ENCODE measurements at regions not wholly inside any gene's neighbourhood (a gene's known extent, or its start where the extent isn't known, plus 50 kb on each side); places are given as distances from the start of the nearest gene placed in this dataset.

- DNase-seq = no peak
- peaks cover 14% of the 10 kb centered on the region for H3K4me1 Mint-ChIP-seq
- Histone ChIP-seq H3K4me1 (ENCODE audit: control insufficient read depth, insufficient read depth, low read length) (no peaks in the 10 kb centered on the region), H3K9me3 (ENCODE audit: control insufficient read depth, low read length) (no peaks in the 10 kb centered on the region), H3K4me3 (ENCODE audit: low read length) (no peak overlapping the region), H3K9ac (ENCODE audit: extremely low read depth, low read length, poor library complexity, severe bottlenecking) (no peak overlapping the region), H3K36me3 (ENCODE audit: control insufficient read depth, insufficient read depth, low read length) (no peaks in the 10 kb centered on the region), H3K27me3 (ENCODE audit: control insufficient read depth, insufficient read depth, low read length, poor library complexity, severe bottlenecking) (no peaks in the 10 kb centered on the region), H3K27ac (ENCODE audit: low read depth, low read length) (no peak overlapping the region)
- no peaks in the 10 kb centered on the region for H3K27me3 Mint-ChIP-seq (ENCODE audit: insufficient read depth)
- no peak for TF ChIP-seq CTCF (conservative IDR thresholded peaks at IDR 0.05)
- H3K9me3 Mint-ChIP-seq = no peaks in the 10 kb centered on the region
- WGBS, 2 experiments (ENCODE audit: insufficient coverage in 1 of 2, insufficient read length in 1 of 2) = 90 to 92% methylated on average over 2 to 4 of the region's 4 CpGs
- H3K27ac Mint-ChIP-seq = no peak overlapping the region
- H3K4me3 Mint-ChIP-seq = no peak overlapping the region
- H3K36me3 Mint-ChIP-seq (ENCODE audit: low read depth) = no peaks in the 10 kb centered on the region
Measured at GRCh38 chr13:105969761-105970160, 565.7 kb downstream of the EFNB2 start.

GRCh38 chr13:105965910-105966309, 569.6 kb downstream of the EFNB2 start:
- Histone ChIP-seq H3K4me1 (ENCODE audit: control insufficient read depth, insufficient read depth, low read length) (no peaks in the 10 kb centered on the region), H3K9ac (ENCODE audit: extremely low read depth, low read length, poor library complexity, severe bottlenecking) (no peak overlapping the region), H3K27me3 (ENCODE audit: control insufficient read depth, insufficient read depth, low read length, poor library complexity, severe bottlenecking) (no peaks in the 10 kb centered on the region), H3K36me3 (ENCODE audit: control insufficient read depth, insufficient read depth, low read length) (no peaks in the 10 kb centered on the region), H3K4me3 (ENCODE audit: low read length) (no peak overlapping the region), H3K27ac (ENCODE audit: low read depth, low read length) (no peak overlapping the region), H3K9me3 (ENCODE audit: control insufficient read depth, low read length) (no peaks in the 10 kb centered on the region)
- H3K36me3 Mint-ChIP-seq (ENCODE audit: low read depth) = no peaks in the 10 kb centered on the region
- H3K9me3 Mint-ChIP-seq = no peaks in the 10 kb centered on the region
- peaks cover 5% of the 10 kb centered on the region for H3K4me1 Mint-ChIP-seq
- H3K27ac Mint-ChIP-seq = no peak overlapping the region
- no peak for DNase-seq
- no peaks in the 10 kb centered on the region for H3K27me3 Mint-ChIP-seq (ENCODE audit: insufficient read depth)
- WGBS, 2 experiments (ENCODE audit: insufficient coverage in 1 of 2, insufficient read length in 1 of 2) = 90 to 96% methylated on average over 7 of the region's 7 CpGs
- H3K4me3 Mint-ChIP-seq = no peak overlapping the region
- TF ChIP-seq CTCF (conservative IDR thresholded peaks at IDR 0.05) = no peak

GRCh38 chr13:105962080-105962479, 573.4 kb downstream of the EFNB2 start:
- Histone ChIP-seq H3K27me3 (ENCODE audit: control insufficient read depth, insufficient read depth, low read length, poor library complexity, severe bottlenecking) (no peaks in the 10 kb centered on the region), H3K9me3 (ENCODE audit: control insufficient read depth, low read length) (no peaks in the 10 kb centered on the region), H3K36me3 (ENCODE audit: control insufficient read depth, insufficient read depth, low read length) (no peaks in the 10 kb centered on the region), H3K27ac (ENCODE audit: low read depth, low read length) (no peak overlapping the region), H3K4me1 (ENCODE audit: control insufficient read depth, insufficient read depth, low read length) (no peaks in the 10 kb centered on the region), H3K4me3 (ENCODE audit: low read length) (no peak overlapping the region), H3K9ac (ENCODE audit: extremely low read depth, low read length, poor library complexity, severe bottlenecking) (no peak overlapping the region)
- Mint-ChIP-seq H3K27me3 (ENCODE audit: insufficient read depth) (no peaks in the 10 kb centered on the region), H3K9me3 (no peaks in the 10 kb centered on the region), H3K4me3 (no peak overlapping the region), H3K36me3 (ENCODE audit: low read depth) (no peaks in the 10 kb centered on the region), H3K27ac (no peak overlapping the region), H3K4me1 (no peaks in the 10 kb centered on the region)
- no peak for DNase-seq
- no peak for TF ChIP-seq CTCF (conservative IDR thresholded peaks at IDR 0.05)
- 95% methylated on average over 6 to 7 of the region's 7 CpGs for WGBS, 2 experiments (ENCODE audit: insufficient coverage in 1 of 2, insufficient read length in 1 of 2)

Measured in endodermal cell (in vitro differentiated cells).